Fibroblast of lung (primary cell): ENCODE measurements at regions not wholly inside any gene's neighbourhood (a gene's known extent, or its start where the extent isn't known, plus 50 kb on each side); places are given as distances from the start of the nearest gene placed in this dataset.

Experiments used
- CTCF ChIP-seq, 2 donors: IDR thresholded peaks in 1 of 2; conservative IDR thresholded peaks in 1 of 2; 1 replicate in 1 of 2; 2 replicates in 1 of 2; pipeline ENCODE4 v1.5.1; 2011 to 2012; ENCODE audit warnings: low read length in 2 of 2, control low read depth in 1 of 2, inconsistent platforms in 1 of 2, low read depth in 1 of 2, mild to moderate bottlenecking in 1 of 2
- EZH2 ChIP-seq: IDR thresholded peaks from 2 replicates; pipeline ENCODE4 v1.5.1; 2012; ENCODE audit warnings: low read length, control low read depth, mild to moderate bottlenecking; ENCODE audit errors: missing control alignments

GRCh38 chr20:50442512-50442911, 67.7 kb upstream of the PTPN1 start:
- no peak for TF ChIP-seq EZH2
- TF ChIP-seq CTCF (conservative IDR thresholded peaks at IDR 0.05 in 1 of 2, IDR thresholded peaks at IDR 0.05 in 1 of 2; ENCODE audit: low read depth in 1 of 2, low read length in 2 of 2), result no peak
